ENCODE measurements at regions not wholly inside any gene's neighbourhood (a gene's known extent, or its start where the extent isn't known, plus 50 kb on each side); places are given as distances from the start of the nearest gene placed in this dataset.

DNA sequence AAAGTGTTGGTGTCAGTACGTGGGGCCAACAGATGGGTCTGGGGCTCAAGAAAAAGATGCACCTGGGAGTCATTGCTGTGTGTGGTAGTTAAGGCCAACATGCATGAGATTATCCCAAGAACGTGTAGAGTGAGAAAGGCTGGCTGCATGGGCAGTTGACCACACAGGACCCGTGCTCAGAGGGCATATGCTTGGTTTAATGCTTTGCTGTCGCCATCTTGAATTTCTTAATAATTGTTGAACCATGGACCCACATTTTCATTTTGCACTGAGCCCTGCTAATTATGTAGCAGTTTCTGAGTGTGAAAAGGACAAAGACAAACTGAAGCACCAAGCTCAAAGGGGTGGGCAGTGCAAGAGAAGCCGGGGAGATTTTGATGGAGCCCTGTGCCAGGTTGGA, 148.1 kb downstream of the CYP26B1 start:
- no peak for DNase-seq (ENCODE audit: low spot score in 2 of 2)
- Histone ChIP-seq H3K27me3 (no peaks in the 10 kb centered on the region), H3K36me3 (no peaks in the 10 kb centered on the region), H3K9me3 (no peaks in the 10 kb centered on the region), H3K4me3 (no peak overlapping the region), H3K27ac (no peak overlapping the region), H3K4me1 (no peaks in the 10 kb centered on the region)
- TF ChIP-seq, protein P1, sequence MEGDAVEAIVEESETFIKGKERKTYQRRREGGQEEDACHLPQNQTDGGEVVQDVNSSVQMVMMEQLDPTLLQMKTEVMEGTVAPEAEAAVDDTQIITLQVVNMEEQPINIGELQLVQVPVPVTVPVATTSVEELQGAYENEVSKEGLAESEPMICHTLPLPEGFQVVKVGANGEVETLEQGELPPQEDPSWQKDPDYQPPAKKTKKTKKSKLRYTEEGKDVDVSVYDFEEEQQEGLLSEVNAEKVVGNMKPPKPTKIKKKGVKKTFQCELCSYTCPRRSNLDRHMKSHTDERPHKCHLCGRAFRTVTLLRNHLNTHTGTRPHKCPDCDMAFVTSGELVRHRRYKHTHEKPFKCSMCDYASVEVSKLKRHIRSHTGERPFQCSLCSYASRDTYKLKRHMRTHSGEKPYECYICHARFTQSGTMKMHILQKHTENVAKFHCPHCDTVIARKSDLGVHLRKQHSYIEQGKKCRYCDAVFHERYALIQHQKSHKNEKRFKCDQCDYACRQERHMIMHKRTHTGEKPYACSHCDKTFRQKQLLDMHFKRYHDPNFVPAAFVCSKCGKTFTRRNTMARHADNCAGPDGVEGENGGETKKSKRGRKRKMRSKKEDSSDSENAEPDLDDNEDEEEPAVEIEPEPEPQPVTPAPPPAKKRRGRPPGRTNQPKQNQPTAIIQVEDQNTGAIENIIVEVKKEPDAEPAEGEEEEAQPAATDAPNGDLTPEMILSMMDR (IDR thresholded peaks at IDR 0.05): no peak
- TF ChIP-seq EP300 (IDR thresholded peaks at IDR 0.05): no peak
- TF ChIP-seq POLR2A (IDR thresholded peaks at IDR 0.05): no peak
- 88 to 93% methylated on average over 5 of the region's 5 CpGs for WGBS, 2 donors

DNA sequence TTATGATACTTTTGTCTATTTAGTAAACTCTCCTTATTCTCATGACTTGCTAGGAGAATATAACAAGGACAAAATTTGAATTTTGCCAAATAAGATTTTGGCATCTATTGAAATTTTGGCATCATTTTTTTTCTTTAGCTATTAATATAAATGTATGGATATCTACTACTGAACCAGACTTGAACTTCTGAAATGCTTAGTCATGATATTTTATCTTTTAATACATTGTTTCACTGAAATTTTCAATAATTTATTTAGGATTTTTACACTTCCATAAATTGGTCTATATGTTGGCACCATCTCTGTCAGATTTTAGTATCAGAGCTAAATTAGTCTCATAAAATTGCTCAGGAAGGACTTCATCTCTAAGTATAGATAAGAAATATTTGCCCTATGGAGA, 149.8 kb downstream of the CYP26B1 start:
- TF ChIP-seq, protein P1 (IDR thresholded peaks at IDR 0.05): no peak
- TF ChIP-seq EP300 (IDR thresholded peaks at IDR 0.05) (no peak), POLR2A (IDR thresholded peaks at IDR 0.05) (no peak)
- H3K36me3 ChIP-seq: no peaks in the 10 kb centered on the region
- H3K4me3 ChIP-seq: no peak overlapping the region
- H3K9me3 ChIP-seq: no peaks in the 10 kb centered on the region
- no peaks in the 10 kb centered on the region for H3K27me3 ChIP-seq
- DNase-seq (ENCODE audit: low spot score in 2 of 2): no peak
- no peaks in the 10 kb centered on the region for H3K4me1 ChIP-seq
- no peak overlapping the region for H3K27ac ChIP-seq

DNA sequence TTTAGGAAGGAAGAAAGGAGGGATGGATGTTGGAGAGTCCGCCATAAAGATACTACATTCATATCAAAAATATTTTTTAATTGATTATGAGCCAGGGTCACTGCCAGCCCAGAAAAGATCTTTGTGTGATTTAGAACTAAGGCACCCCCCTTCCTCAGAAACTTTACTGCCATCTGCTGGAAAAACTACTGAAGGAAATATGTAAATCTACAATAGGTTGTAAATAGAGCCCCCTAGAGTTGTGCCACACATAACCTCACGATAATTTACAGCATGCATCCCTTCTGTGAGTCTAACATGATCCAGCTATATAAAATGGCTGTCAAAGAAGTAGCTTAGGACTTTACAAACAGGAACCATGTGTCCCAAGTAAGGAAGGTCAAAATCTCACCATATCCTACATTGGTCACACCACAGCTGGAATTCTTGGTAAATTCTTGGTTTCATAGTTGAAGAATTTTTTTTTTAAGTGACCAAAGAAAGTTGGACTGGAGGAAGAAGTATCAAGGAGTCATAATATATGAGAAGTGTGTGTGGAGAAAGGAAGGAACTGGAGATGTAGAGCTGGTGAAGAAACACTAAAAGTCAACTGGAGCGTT, 152.5 kb downstream of the CYP26B1 start:
- no peak for DNase-seq (ENCODE audit: low spot score in 2 of 2)
- H3K27me3 ChIP-seq: no peaks in the 10 kb centered on the region
- H3K4me1 ChIP-seq: no peaks in the 10 kb centered on the region
- H3K4me3 ChIP-seq: no peak overlapping the region
- WGBS, 2 donors: 77 to 84% methylated on average over 3 of the region's 3 CpGs
- H3K27ac ChIP-seq: no peak overlapping the region
- no peaks in the 10 kb centered on the region for H3K36me3 ChIP-seq
- no peaks in the 10 kb centered on the region for H3K9me3 ChIP-seq
- no peak for TF ChIP-seq POLR2A (IDR thresholded peaks at IDR 0.05)
- TF ChIP-seq, protein P1 (IDR thresholded peaks at IDR 0.05): peak in 2 of 5 experiments; percentile 25 to 31

DNA sequence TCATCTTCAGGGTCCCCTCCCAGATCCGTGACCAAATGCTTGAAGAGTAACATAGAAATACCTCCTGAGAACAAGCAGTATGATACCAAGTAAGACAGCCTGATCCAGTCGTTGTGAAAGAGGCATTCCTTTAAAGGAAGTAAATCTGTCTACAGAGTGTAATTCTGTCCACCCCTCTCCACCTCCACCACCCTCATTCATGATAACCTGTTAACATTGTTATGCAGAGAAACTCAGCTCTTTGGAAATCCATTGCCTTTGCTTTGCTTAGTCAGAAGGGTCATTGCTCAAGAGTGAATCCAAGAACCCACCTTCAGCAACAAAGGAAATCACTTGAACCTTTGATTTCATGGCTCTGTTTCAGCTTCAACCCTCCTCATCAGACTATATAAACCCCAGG, 155.6 kb downstream of the CYP26B1 start:
- WGBS, 2 donors: 68 to 71% methylated on average over 2 of the region's 2 CpGs
- no peak overlapping the region for H3K4me3 ChIP-seq
- H3K27me3 ChIP-seq: no peaks in the 10 kb centered on the region
- H3K4me1 ChIP-seq: no peaks in the 10 kb centered on the region
- no peaks in the 10 kb centered on the region for H3K36me3 ChIP-seq
- no peak for TF ChIP-seq EP300 (IDR thresholded peaks at IDR 0.05)
- no peak for TF ChIP-seq POLR2A (IDR thresholded peaks at IDR 0.05)
- TF ChIP-seq, protein P1 (IDR thresholded peaks at IDR 0.05): no peak
- no peak overlapping the region for H3K27ac ChIP-seq
- H3K9me3 ChIP-seq: no peaks in the 10 kb centered on the region
- DNase-seq (ENCODE audit: low spot score in 2 of 2): no peak

DNA sequence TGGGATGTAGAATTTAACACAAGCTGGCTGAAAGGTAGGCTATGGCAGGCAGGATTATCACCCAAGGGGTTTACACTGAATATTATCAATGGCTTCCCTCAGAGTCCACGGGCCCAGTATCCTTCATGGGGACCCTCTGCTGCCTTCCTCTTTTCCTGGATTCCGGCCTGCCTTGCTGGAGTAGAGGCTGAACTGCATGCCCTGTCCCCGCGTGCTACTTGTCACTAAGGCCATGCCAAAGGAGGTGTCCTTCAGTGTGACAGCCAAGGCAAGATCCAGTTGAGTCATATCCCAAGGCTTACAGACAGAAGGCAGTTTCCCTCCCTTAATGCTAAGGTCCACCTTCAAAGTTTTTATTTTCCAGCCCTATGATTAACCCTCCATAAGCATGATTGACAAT, 156.3 kb downstream of the CYP26B1 start:
- no peak overlapping the region for H3K4me3 ChIP-seq
- H3K9me3 ChIP-seq: no peaks in the 10 kb centered on the region
- WGBS, 2 donors: 91 to 93% methylated on average over 4 of the region's 4 CpGs
- H3K36me3 ChIP-seq: no peaks in the 10 kb centered on the region
- no peak overlapping the region for H3K27ac ChIP-seq
- no peaks in the 10 kb centered on the region for H3K27me3 ChIP-seq
- H3K4me1 ChIP-seq: no peaks in the 10 kb centered on the region
- TF ChIP-seq, protein P1 (IDR thresholded peaks at IDR 0.05): no peak
- no peak for TF ChIP-seq EP300 (IDR thresholded peaks at IDR 0.05)
- no peak for TF ChIP-seq POLR2A (IDR thresholded peaks at IDR 0.05)
- DNase-seq (ENCODE audit: low spot score in 2 of 2): no peak

All from tibial nerve (tissue), 4 donors.